Ovary (tissue), 3 donors: ENCODE measurements at regions not wholly inside any gene's neighbourhood (a gene's known extent, or its start where the extent isn't known, plus 50 kb on each side); places are given as distances from the start of the nearest gene placed in this dataset.

Source experiments
- EP300 ChIP-seq: sonication (generic); formaldehyde crosslinking; IDR thresholded peaks from one replicate; pipeline ENCODE4 v1.6.1; 2017; ENCODE audit warnings: antibody characterized with exemption
- POLR2A ChIP-seq: fragments of 450-650 bp; IDR thresholded peaks from one replicate; pipeline ENCODE4 v1.6.1; 2017; ENCODE audit warnings: antibody characterized with exemption, mild to moderate bottlenecking, moderate library complexity
- TF ChIP-seq, protein P1 (sequence below), 3 donors: fragments of 450-650 bp in 2 of 3; fragments of 200-600 bp in 1 of 3; IDR thresholded peaks; one replicate each; pipeline versions ENCODE4 v1.5.1 to v1.8.0; 2016 to 2022; ENCODE audit warnings: antibody characterized with exemption in 3 of 3, mild to moderate bottlenecking in 1 of 3
- donor health status: DM: no; HTN: no; CAD: no.

DNA sequence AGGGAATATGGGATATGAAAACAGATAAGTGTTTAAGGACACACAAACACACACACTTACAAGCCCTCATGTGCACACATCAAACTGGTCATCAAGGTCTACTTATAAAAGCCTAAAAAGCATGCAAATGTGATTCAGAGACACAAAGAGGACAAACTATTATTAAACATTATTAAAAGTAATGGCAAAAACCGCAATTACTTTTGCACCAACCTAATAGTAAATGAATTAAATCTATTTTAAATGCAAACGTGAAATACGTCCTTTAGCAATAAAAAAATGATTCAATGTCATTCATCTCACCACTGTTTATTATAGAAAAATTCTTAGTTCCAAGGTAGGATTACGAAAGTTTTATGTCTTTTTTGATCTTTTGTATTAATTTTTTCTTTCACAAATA is 91.1 kb upstream of the ARMCX2 start:
- TF ChIP-seq POLR2A: no peak
- TF ChIP-seq, protein P1, sequence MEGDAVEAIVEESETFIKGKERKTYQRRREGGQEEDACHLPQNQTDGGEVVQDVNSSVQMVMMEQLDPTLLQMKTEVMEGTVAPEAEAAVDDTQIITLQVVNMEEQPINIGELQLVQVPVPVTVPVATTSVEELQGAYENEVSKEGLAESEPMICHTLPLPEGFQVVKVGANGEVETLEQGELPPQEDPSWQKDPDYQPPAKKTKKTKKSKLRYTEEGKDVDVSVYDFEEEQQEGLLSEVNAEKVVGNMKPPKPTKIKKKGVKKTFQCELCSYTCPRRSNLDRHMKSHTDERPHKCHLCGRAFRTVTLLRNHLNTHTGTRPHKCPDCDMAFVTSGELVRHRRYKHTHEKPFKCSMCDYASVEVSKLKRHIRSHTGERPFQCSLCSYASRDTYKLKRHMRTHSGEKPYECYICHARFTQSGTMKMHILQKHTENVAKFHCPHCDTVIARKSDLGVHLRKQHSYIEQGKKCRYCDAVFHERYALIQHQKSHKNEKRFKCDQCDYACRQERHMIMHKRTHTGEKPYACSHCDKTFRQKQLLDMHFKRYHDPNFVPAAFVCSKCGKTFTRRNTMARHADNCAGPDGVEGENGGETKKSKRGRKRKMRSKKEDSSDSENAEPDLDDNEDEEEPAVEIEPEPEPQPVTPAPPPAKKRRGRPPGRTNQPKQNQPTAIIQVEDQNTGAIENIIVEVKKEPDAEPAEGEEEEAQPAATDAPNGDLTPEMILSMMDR (IDR thresholded peaks at IDR 0.05): no peak
- TF ChIP-seq EP300: no peak
